CD4-positive, CD25-positive, alpha-beta regulatory T cell (primary cell): ENCODE measurements at regions not wholly inside any gene's neighbourhood (a gene's known extent, or its start where the extent isn't known, plus 50 kb on each side); places are given as distances from the start of the nearest gene placed in this dataset.

Source experiments
- ATAC-seq, 2 donors: fragments of 150-1000 bp; cut with Tn5 transposase; one replicate each; pipeline ENCODE4 v1.10.0; 2021; ENCODE audit warnings: low read depth in 2 of 2, moderate number of reproducible peaks in 2 of 2, moderate library complexity in 1 of 2
- DNase-seq, 3 donors: peaks; one replicate each; pipeline versions ENCODE4 v3.0.0 to v3.0.0-alpha.2; 2012 to 2022; ENCODE audit warnings: mixed read lengths in 1 of 3
- H3K27ac ChIP-seq: one replicate; pipeline ENCODE4 v1.7.0; 2013; ENCODE audit warnings: mild to moderate bottlenecking, low read length; ENCODE audit not compliant: insufficient read depth, poor library complexity, severe bottlenecking
- H3K27me3 ChIP-seq: one replicate; pipeline ENCODE4 v1.7.0; 2013; ENCODE audit warnings: low read length; ENCODE audit not compliant: control insufficient read depth, insufficient read depth
- H3K36me3 ChIP-seq: one replicate; pipeline ENCODE4 v1.7.0; 2013; ENCODE audit warnings: mild to moderate bottlenecking, low read length, moderate library complexity; ENCODE audit not compliant: control insufficient read depth, insufficient read depth
- H3K4me1 ChIP-seq: 2 replicates; pipeline ENCODE4 v1.7.0; 2013; ENCODE audit warnings: mild to moderate bottlenecking, low read length; ENCODE audit not compliant: insufficient read depth, control insufficient read depth, poor library complexity, severe bottlenecking
- H3K4me3 ChIP-seq: one replicate; pipeline ENCODE4 v1.7.0; 2013; ENCODE audit warnings: low read depth, mild to moderate bottlenecking, low read length, moderate library complexity
- H3K9me3 ChIP-seq, 2 experiments: 1 replicate in 1 of 2; 2 replicates in 1 of 2; pipeline ENCODE4 v1.7.0; 2013; ENCODE audit warnings: low read length in 2 of 2, mild to moderate bottlenecking in 1 of 2, moderate library complexity in 1 of 2; ENCODE audit not compliant: control insufficient read depth in 2 of 2
- H3K27ac Mint-ChIP-seq, 3 donors: one replicate each; pipeline ENCODE4 v1.8.0; 2020 to 2022; ENCODE audit warnings: mild to moderate bottlenecking in 3 of 3, mixed read lengths in 3 of 3, moderate library complexity in 2 of 3
- H3K27me3 Mint-ChIP-seq: one replicate; pipeline ENCODE4 v1.8.0; 2022; ENCODE audit warnings: mild to moderate bottlenecking, mixed read lengths
- H3K36me3 Mint-ChIP-seq: one replicate; pipeline ENCODE4 v1.8.0; 2020; ENCODE audit warnings: mixed read lengths
- H3K4me1 Mint-ChIP-seq, 4 donors: one replicate each; pipeline ENCODE4 v1.8.0; 2020 to 2022; ENCODE audit warnings: mixed read lengths in 4 of 4, mild to moderate bottlenecking in 1 of 4
- H3K4me3 Mint-ChIP-seq, 4 donors: one replicate each; pipeline ENCODE4 v1.8.0; 2020 to 2022; ENCODE audit warnings: mild to moderate bottlenecking in 4 of 4, mixed read lengths in 4 of 4, moderate library complexity in 3 of 4
- H3K9me3 Mint-ChIP-seq, 7 donors: one replicate each; pipeline ENCODE4 v1.8.0; 2020 to 2022; ENCODE audit warnings: mixed read lengths in 7 of 7, mild to moderate bottlenecking in 3 of 7, moderate library complexity in 2 of 7

DNA sequence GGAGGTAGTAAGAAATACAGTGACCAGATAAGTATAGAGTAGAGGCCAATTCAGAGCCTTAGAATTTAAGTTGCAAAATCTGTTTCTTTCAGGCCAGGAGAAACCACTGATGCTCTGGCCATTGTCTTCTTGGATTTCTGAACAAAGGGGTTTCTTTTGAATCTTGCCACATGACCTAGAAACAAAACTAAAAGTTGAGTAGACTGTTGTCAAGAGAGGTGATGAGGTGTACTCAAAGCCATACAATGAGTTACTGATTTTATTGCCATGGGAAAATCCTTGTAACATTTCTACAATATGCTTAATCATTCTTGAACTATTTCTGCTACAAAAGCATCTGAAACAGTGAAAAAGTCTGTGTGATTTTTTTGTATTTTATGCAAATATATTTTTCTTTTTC lies 881.3 kb downstream of the CDH11 start:
- DNase-seq (no peak), ATAC-seq (no peak)
- Mint-ChIP-seq H3K27me3 (no peaks in the 10 kb centered on the region), H3K4me3 (no peak overlapping the region), H3K4me1 (no peaks in the 10 kb centered on the region), H3K27ac (no peak overlapping the region), H3K9me3 (peaks cover 0 to 47% (median 16%) of the 10 kb centered on the region in 7 donors), H3K36me3 (no peaks in the 10 kb centered on the region)
- Histone ChIP-seq H3K36me3 (no peaks in the 10 kb centered on the region), H3K27ac (no peak overlapping the region), H3K27me3 (no peaks in the 10 kb centered on the region), H3K9me3 (peaks cover 6 to 14% of the 10 kb centered on the region in 2 experiments), H3K4me1 (no peaks in the 10 kb centered on the region), H3K4me3 (no peak overlapping the region)

DNA sequence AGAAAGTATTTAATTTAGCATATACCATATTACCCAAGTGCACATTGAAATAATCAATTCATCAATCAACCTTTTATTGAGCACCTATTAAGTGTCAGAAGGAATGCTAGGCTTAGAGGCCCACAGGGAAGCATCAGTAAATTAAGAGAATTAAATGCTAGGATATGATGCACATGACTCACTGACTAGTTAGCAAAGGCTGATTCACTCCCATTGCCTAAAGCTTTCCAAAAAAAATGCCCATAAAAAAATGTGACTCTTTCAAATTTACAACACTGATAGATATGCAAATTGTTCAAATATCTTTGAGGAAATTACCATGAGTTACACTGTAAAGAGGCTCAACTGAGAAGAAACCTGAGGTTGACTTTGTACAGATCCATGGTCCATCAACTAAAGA lies 883.3 kb downstream of the CDH11 start:
- Histone ChIP-seq H3K4me3 (no peak overlapping the region), H3K36me3 (no peaks in the 10 kb centered on the region), H3K27ac (no peak overlapping the region), H3K4me1 (no peaks in the 10 kb centered on the region), H3K27me3 (no peaks in the 10 kb centered on the region), H3K9me3 (peaks cover 6 to 14% of the 10 kb centered on the region in 2 experiments)
- no peaks in the 10 kb centered on the region for H3K27me3 Mint-ChIP-seq
- no peaks in the 10 kb centered on the region for H3K36me3 Mint-ChIP-seq
- H3K27ac Mint-ChIP-seq: no peak overlapping the region
- H3K4me1 Mint-ChIP-seq: no peaks in the 10 kb centered on the region
- ATAC-seq: no peak
- no peak for DNase-seq
- no peak overlapping the region for H3K4me3 Mint-ChIP-seq
- peaks cover 0 to 45% (median 16%) of the 10 kb centered on the region in 7 donors for H3K9me3 Mint-ChIP-seq

DNA sequence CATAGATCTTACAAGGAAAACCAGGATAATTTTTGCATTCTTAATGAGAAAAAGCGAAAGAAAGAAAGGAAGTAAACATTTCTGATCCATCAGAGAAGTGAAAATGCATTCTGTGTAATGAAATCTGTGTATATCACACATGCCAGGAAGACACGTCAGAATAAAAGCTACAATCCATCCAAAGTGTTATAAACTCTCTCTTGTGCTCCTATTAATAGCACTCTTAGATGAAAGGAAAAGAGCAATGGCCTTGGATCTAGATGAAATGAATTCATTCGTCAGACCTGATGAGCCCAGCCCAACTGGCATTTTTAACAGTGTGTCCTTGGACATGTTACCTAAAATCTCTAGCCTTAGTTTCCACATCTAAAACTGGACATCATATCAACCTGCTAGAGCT lies 885.5 kb downstream of the CDH11 start:
- Mint-ChIP-seq H3K4me1 (no peaks in the 10 kb centered on the region), H3K27me3 (no peaks in the 10 kb centered on the region), H3K36me3 (no peaks in the 10 kb centered on the region), H3K9me3 (peaks cover 0 to 45% (median 11%) of the 10 kb centered on the region in 7 donors), H3K4me3 (no peak overlapping the region), H3K27ac (no peak overlapping the region)
- peaks cover 1 to 11% of the 10 kb centered on the region in 2 experiments for H3K9me3 ChIP-seq
- no peak overlapping the region for H3K4me3 ChIP-seq
- H3K36me3 ChIP-seq: no peaks in the 10 kb centered on the region
- no peaks in the 10 kb centered on the region for H3K4me1 ChIP-seq
- no peak overlapping the region for H3K27ac ChIP-seq
- DNase-seq (no peak), ATAC-seq (no peak)
- H3K27me3 ChIP-seq: no peaks in the 10 kb centered on the region

DNA sequence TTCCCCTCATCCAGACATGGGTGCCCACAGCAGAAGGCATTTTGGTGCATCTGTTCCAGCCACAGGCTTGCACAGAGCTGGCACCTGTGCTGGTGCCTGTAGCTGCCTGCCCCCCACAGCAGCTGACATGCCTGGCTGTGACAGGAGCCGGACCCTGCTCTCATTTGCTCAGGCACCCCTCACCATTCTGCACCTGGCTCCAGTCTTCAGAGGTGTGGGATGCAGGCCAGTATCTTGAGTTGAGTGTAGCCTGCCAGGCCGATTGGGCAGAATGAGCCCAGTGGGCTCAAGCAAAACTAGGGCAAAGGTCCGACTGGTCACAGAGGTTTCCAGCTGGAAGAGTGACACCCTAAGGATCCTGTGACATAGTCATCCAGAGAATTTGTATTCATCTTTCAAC lies 887.7 kb downstream of the CDH11 start:
- H3K4me3 Mint-ChIP-seq: no peak overlapping the region
- H3K4me1 Mint-ChIP-seq: no peaks in the 10 kb centered on the region
- H3K27ac ChIP-seq: no peak overlapping the region
- peaks cover 0 to 11% of the 10 kb centered on the region in 2 experiments for H3K9me3 ChIP-seq
- H3K36me3 Mint-ChIP-seq: no peaks in the 10 kb centered on the region
- H3K9me3 Mint-ChIP-seq: peaks cover 0 to 44% (median 7%) of the 10 kb centered on the region in 7 donors
- no peaks in the 10 kb centered on the region for H3K36me3 ChIP-seq
- H3K4me1 ChIP-seq: no peaks in the 10 kb centered on the region
- DNase-seq (no peak), ATAC-seq (no peak)
- no peaks in the 10 kb centered on the region for H3K27me3 Mint-ChIP-seq
- no peak overlapping the region for H3K4me3 ChIP-seq
- no peak overlapping the region for H3K27ac Mint-ChIP-seq
- no peaks in the 10 kb centered on the region for H3K27me3 ChIP-seq

DNA sequence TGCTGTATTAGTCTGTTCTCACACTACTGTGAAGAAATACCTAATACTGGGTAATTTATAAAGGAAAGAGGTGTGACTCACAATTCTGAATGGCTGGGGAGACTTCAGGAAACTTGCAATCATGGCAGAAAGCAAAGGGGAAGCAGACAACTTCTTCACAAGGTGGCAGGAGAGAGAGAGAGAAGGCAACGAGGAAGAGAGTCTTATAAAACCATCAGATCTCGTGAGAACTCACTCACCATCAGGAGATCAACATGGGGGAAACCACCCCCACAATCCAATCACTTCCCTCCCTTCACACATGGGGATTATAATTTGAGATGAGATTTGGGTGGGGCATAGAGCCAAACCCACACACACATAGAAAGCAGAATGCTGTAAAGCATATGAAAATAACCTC lies 896.2 kb downstream of the CDH11 start:
- H3K9me3 ChIP-seq: peaks cover 0 to 2% of the 10 kb centered on the region in 2 experiments
- H3K4me1 ChIP-seq: no peaks in the 10 kb centered on the region
- H3K36me3 ChIP-seq: no peaks in the 10 kb centered on the region
- Mint-ChIP-seq H3K27me3 (peaks cover 4% of the 10 kb centered on the region), H3K36me3 (no peaks in the 10 kb centered on the region), H3K4me3 (no peak overlapping the region), H3K4me1 (no peaks in the 10 kb centered on the region), H3K9me3 (peaks cover 6 to 39% (median 13%) of the 10 kb centered on the region in 7 donors), H3K27ac (no peak overlapping the region)
- ATAC-seq: no peak
- H3K27ac ChIP-seq: no peak overlapping the region
- no peak for DNase-seq
- H3K27me3 ChIP-seq: no peaks in the 10 kb centered on the region
- H3K4me3 ChIP-seq: no peak overlapping the region

DNA sequence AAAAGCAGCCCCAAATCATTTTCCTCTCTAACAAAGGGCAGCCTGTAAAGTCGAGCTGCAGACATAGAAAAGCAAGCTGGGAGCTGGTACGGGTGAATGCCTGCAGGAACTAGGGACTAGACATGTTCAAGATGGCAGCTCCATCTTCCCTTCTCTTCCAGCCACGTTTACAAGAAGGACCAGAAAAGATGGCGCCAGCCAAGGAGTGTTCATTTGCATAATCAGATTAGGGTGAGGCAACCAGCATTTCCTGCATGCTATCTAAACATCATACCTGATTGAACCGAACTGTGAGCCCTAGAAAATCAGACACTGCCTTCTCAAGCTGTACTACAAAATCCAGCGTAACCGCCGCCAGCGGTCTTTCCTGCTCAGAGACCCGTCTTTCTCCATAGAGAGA lies 896.8 kb downstream of the CDH11 start:
- no peak overlapping the region for H3K27ac Mint-ChIP-seq
- H3K4me1 ChIP-seq: no peaks in the 10 kb centered on the region
- peaks cover 4% of the 10 kb centered on the region for H3K27me3 Mint-ChIP-seq
- no peaks in the 10 kb centered on the region for H3K4me1 Mint-ChIP-seq
- H3K4me3 ChIP-seq: no peak overlapping the region
- no peak overlapping the region for H3K4me3 Mint-ChIP-seq
- DNase-seq (no peak), ATAC-seq (no peak)
- H3K36me3 Mint-ChIP-seq: no peaks in the 10 kb centered on the region
- peaks cover 6 to 33% (median 13%) of the 10 kb centered on the region in 7 donors for H3K9me3 Mint-ChIP-seq
- H3K9me3 ChIP-seq: peaks cover 0 to 2% of the 10 kb centered on the region in 2 experiments
- no peaks in the 10 kb centered on the region for H3K36me3 ChIP-seq
- no peak overlapping the region for H3K27ac ChIP-seq
- H3K27me3 ChIP-seq: no peaks in the 10 kb centered on the region

DNA sequence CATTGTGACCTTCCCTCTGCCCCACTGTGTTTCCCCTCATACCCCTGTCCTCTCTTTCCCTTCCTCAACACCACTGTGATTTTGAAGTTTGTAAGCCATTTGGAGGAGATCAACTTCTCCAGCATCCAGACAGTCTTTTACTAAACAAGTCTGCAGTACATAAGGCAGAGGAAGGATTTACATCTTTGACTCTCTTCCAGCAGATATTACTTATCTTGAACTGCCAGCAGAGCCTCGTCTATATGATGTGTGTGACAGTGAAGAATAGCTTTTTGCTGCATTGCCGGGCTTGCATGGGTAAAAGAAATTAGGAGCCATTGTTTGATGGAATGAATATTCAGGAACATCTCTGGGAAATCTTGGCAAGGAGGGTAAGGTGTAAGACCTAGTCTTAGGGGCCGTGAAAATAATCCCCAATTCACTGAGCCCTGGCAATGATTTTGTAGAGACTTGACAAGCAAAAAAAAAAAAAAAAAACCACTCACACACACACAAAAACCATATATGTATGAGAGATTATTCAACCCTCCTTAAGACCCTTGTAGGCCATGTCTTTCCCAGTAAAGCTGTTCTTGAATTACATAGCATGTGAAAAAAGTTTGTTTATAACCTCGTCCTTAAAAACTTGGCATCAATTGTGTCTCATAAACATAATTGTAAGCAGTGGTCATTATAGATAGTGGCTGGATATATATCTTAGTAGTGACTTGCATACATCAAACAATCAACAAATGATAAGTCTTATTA lies 903.9 kb downstream of the CDH11 start:
- no peaks in the 10 kb centered on the region for H3K4me1 ChIP-seq
- Mint-ChIP-seq H3K27me3 (no peaks in the 10 kb centered on the region), H3K27ac (no peak overlapping the region), H3K36me3 (no peaks in the 10 kb centered on the region), H3K4me3 (no peak overlapping the region), H3K4me1 (no peaks in the 10 kb centered on the region), H3K9me3 (peaks cover 0 to 31% (median 13%) of the 10 kb centered on the region in 7 donors)
- H3K27ac ChIP-seq: no peak overlapping the region
- no peak for DNase-seq
- ATAC-seq: no peak
- H3K9me3 ChIP-seq: peaks cover 0 to 6% of the 10 kb centered on the region in 2 experiments
- H3K36me3 ChIP-seq: no peaks in the 10 kb centered on the region
- H3K27me3 ChIP-seq: no peaks in the 10 kb centered on the region
- no peak overlapping the region for H3K4me3 ChIP-seq

DNA sequence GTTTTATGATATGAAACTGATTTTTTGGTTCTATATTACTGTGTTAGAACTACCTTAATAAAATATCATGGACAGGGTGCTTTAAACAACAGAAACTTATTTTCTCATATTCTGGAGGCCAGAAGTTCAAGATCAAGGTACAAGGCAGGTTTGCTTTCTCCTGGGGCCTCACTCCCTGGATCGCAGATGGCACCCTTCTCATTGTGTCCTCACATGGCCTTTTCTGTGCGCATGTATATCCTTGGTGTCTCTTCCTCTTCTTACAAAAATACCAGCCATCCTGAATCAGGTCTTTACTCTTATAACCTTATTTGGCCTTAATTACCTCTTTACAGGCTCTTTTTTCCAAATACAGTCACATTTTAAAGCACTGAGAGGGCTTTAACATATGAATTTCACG lies 906.1 kb downstream of the CDH11 start:
- Mint-ChIP-seq H3K9me3 (peaks cover 3 to 36% (median 11%) of the 10 kb centered on the region in 7 donors), H3K4me1 (no peaks in the 10 kb centered on the region), H3K27ac (no peak overlapping the region), H3K36me3 (no peaks in the 10 kb centered on the region), H3K4me3 (no peak overlapping the region), H3K27me3 (no peaks in the 10 kb centered on the region)
- ATAC-seq (no peak), DNase-seq (no peak)
- Histone ChIP-seq H3K27me3 (no peaks in the 10 kb centered on the region), H3K27ac (no peak overlapping the region), H3K4me1 (no peaks in the 10 kb centered on the region), H3K36me3 (no peaks in the 10 kb centered on the region), H3K9me3 (peaks cover 0 to 6% of the 10 kb centered on the region in 2 experiments), H3K4me3 (no peak overlapping the region)
